PFSK-1 (cell line): ENCODE measurements at regions not wholly inside any gene's neighbourhood (a gene's known extent, or its start where the extent isn't known, plus 50 kb on each side); places are given as distances from the start of the nearest gene placed in this dataset.

ENCODE experiments used
- FOXP2 ChIP-seq: optimal IDR thresholded peaks from 2 replicates; pipeline ENCODE3; 2011; ENCODE audit warnings: borderline replicate concordance, control low read depth, inconsistent platforms; ENCODE audit not compliant: insufficient read depth; ENCODE audit errors: extremely low read length, extremely low read depth
- POLR2AphosphoS5 ChIP-seq: IDR thresholded peaks from 2 replicates; pipeline ENCODE4 v1.6.1; 2012; ENCODE audit warnings: low read depth, mild to moderate bottlenecking, control low read depth, low read length, moderate library complexity
- REST ChIP-seq, 2 experiments: IDR thresholded peaks; 2 replicates each; pipeline versions ENCODE4 v1.6.1 to v1.8.0; 2011 to 2012; ENCODE audit warnings: low read depth in 2 of 2, low read length in 2 of 2, control low read depth in 1 of 2, inconsistent platforms in 1 of 2, mild to moderate bottlenecking in 1 of 2, moderate library complexity in 1 of 2; ENCODE audit not compliant: insufficient read depth in 1 of 2
- SIN3A ChIP-seq: IDR thresholded peaks from 2 replicates; pipeline ENCODE4 v1.6.1; 2012; ENCODE audit warnings: mild to moderate bottlenecking, low read length, moderate library complexity, borderline replicate concordance; ENCODE audit not compliant: insufficient read depth
- TAF1 ChIP-seq: IDR thresholded peaks from 2 replicates; pipeline ENCODE4 v1.6.1; 2012; ENCODE audit warnings: low read length, control low read depth, borderline replicate concordance; ENCODE audit not compliant: insufficient read depth

- no peak for TF ChIP-seq FOXP2
Measured at GRCh38 chr5:152105085-152105484, 180.4 kb upstream of the GLRA1 start.

GRCh38 chr5:152104211-152104610, 179.6 kb upstream of the GLRA1 start:
- TF ChIP-seq POLR2AphosphoS5 (no peak), REST (IDR thresholded peaks at IDR 0.05; ENCODE audit: insufficient read depth in 1 of 2, low read depth in 2 of 2, low read length in 2 of 2) (no peak), SIN3A (no peak), TAF1 (no peak), FOXP2 (no peak)

GRCh38 chr5:152102057-152102456, 177.4 kb upstream of the GLRA1 start:
- TF ChIP-seq REST (IDR thresholded peaks at IDR 0.05; ENCODE audit: insufficient read depth in 1 of 2, low read depth in 2 of 2, low read length in 2 of 2) (no peak), POLR2AphosphoS5 (no peak), TAF1 (no peak), FOXP2 (no peak), SIN3A (no peak)

GRCh38 chr5:152100462-152100861, 175.8 kb upstream of the GLRA1 start:
- TF ChIP-seq SIN3A (no peak), POLR2AphosphoS5 (no peak), REST (IDR thresholded peaks at IDR 0.05; ENCODE audit: insufficient read depth in 1 of 2, low read depth in 2 of 2, low read length in 2 of 2) (no peak), FOXP2 (no peak)

GRCh38 chr5:152097128-152097527, 172.5 kb upstream of the GLRA1 start:
- TF ChIP-seq SIN3A (no peak), REST (IDR thresholded peaks at IDR 0.05; ENCODE audit: insufficient read depth in 1 of 2, low read depth in 2 of 2, low read length in 2 of 2) (no peak), POLR2AphosphoS5 (no peak), TAF1 (no peak), FOXP2 (no peak)
